ENCODE measurements at regions not wholly inside any gene's neighbourhood (a gene's known extent, or its start where the extent isn't known, plus 50 kb on each side); places are given as distances from the start of the nearest gene placed in this dataset.

- no TSS peak for BruUV-seq (replicated peaks)
- Histone ChIP-seq H3K27ac (ENCODE audit: low read depth, low read length) (no peak overlapping the region), H3K4me1 (ENCODE audit: control insufficient read depth in 1 of 2, insufficient read depth in 2 of 2, low read length in 2 of 2) (no peaks in the 10 kb centered on the region), H3K27me3 (ENCODE audit: insufficient read depth, low read length) (peaks cover 26% of the 10 kb centered on the region; the same call in 1 of the 2 replicates), H3K4me3 (replicated peaks in 1 of 2; ENCODE audit: low read depth in 1 of 2, low read length in 2 of 2) (no peak overlapping the region), H2AFZ (ENCODE audit: low read depth, low read length, poor library complexity, severe bottlenecking) (no peak overlapping the region), H3K79me2 (ENCODE audit: insufficient read depth, low read length) (no peaks in the 10 kb centered on the region), H3K36me3 (ENCODE audit: control insufficient read depth in 1 of 2, insufficient read depth in 2 of 2, low read length in 2 of 2) (no peaks in the 10 kb centered on the region), H3K9me2 (ENCODE audit: insufficient read depth) (no peaks in the 10 kb centered on the region), H3K9me3 (ENCODE audit: control insufficient read depth in 1 of 2, insufficient read depth in 1 of 2, low read depth in 1 of 2, low read length in 2 of 2) (no peaks in the 10 kb centered on the region), H3K4me2 (ENCODE audit: low read length) (no peak overlapping the region), H4K20me1 (ENCODE audit: insufficient read depth) (no peaks in the 10 kb centered on the region), H3K9ac (ENCODE audit: low read length) (no peak overlapping the region)
- no peak for ATAC-seq
- POLR2A ChIA-PET, result no interaction called here
- TF ChIP-seq YY1 (IDR thresholded peaks at IDR 0.05; ENCODE audit: extremely low read depth, insufficient replicate concordance, low read depth, low read length), result no peak
- no peak for TF ChIP-seq TCF7L2 (IDR thresholded peaks at IDR 0.05; ENCODE audit: borderline replicate concordance, extremely low read depth, insufficient read depth, insufficient read length)
- TF ChIP-seq EGR1 (IDR thresholded peaks at IDR 0.05; ENCODE audit: low read depth), result no peak
- TF ChIP-seq MAX (IDR thresholded peaks at IDR 0.05), result no peak
- no peak for TF ChIP-seq POLR2AphosphoS5 (IDR thresholded peaks at IDR 0.05; ENCODE audit: low read depth, low read length)
- TF ChIP-seq FOSL1 (IDR thresholded peaks at IDR 0.05; ENCODE audit: low read depth), result no peak
- TF ChIP-seq EZH2phosphoT487 (IDR thresholded peaks at IDR 0.05; ENCODE audit: borderline replicate concordance), result no peak
- no peak for TF ChIP-seq ELF1 (IDR thresholded peaks at IDR 0.05; ENCODE audit: borderline replicate concordance, low read depth)
- TF ChIP-seq CTCF (IDR thresholded peaks at IDR 0.05 in 2 of 3, conservative IDR thresholded peaks at IDR 0.05 in 1 of 3; ENCODE audit: borderline replicate concordance in 1 of 3, insufficient read depth in 1 of 3, low read depth in 2 of 3, low read length in 2 of 3), result no peak
- TF ChIP-seq ATF3 (IDR thresholded peaks at IDR 0.05), result no peak
- intact Hi-C loops (cut with micrococcal nuclease), result no loop called here
- RAD21 ChIA-PET (ENCODE audit: low non-redundant PET in 1 of 2, low total read pairs in 2 of 2, uncharacterized antibody in 2 of 2, unreplicated experiment in 2 of 2), result no interaction called here
- CTCF ChIA-PET, result no interaction called here
- no peak for DNase-seq (ENCODE audit: low read depth, low spot score)
These were observed 143.7 kb upstream of the SLC30A5 start for GRCh38 chr5:68950125-68950524.

Data from HCT116 (cell line).